ENCODE measurements at regions not wholly inside any gene's neighbourhood (a gene's known extent, or its start where the extent isn't known, plus 50 kb on each side); places are given as distances from the start of the nearest gene placed in this dataset.

- no peak overlapping the region for H3K4me3 ChIP-seq (ENCODE audit: low read length)
- DNase-seq (ENCODE audit: low read depth, low spot score) = no peak
These were observed 291.9 kb upstream of the GRM7 start for GRCh38 chr3:6568999-6569493.

- DNase-seq (ENCODE audit: low read depth, low spot score) = no peak
- H3K4me3 ChIP-seq (ENCODE audit: low read length) = no peak overlapping the region
These were observed 289.5 kb upstream of the GRM7 start for GRCh38 chr3:6571448-6571847.

DNA sequence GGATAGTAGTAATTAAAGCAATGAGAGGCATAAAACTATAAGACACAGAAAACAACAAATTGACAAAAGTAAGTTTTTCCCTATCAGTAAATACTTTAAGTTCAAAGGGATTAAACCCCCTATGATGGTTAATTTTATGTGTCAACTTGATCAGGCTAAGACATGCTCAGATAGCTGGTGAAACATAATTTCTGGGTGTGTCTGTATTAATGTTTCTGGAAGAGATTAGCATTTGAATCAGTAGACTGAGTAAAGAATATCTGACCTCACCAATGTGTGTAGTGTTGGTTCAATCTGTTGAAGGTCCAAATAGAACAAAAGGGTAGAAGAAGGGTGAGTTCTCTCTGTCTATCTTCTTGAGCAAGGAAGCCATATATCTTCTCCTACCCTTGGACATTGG is 283.3 kb upstream of the GRM7 start:
- H3K4me3 ChIP-seq (ENCODE audit: low read length) = no peak overlapping the region
- no peak for DNase-seq (ENCODE audit: low read depth, low spot score)

DNA sequence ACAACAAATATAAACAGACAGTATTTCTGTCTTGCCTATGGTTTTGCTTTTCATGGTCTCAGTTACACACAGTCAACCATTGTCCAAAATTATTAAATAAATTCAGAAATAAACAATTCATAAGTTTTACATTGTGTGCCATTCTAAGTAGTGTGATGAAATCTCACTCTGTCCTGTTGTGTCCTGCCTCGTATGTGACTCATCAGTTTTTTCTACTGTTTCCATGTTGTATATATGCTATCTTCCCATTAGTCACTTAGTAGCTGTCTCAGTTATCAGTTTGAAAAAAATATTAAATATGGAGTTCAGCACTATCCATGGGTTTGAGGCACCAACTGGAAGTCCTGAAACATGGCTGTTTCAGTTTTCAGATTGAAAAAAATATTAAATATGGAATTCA is 282.4 kb upstream of the GRM7 start:
- DNase-seq (ENCODE audit: low read depth, low spot score) = no peak
- no peak overlapping the region for H3K4me3 ChIP-seq (ENCODE audit: low read length)

- no peak overlapping the region for H3K4me3 ChIP-seq (ENCODE audit: low read length)
- DNase-seq (ENCODE audit: low read depth, low spot score) = no peak
These were observed 280.1 kb upstream of the GRM7 start for GRCh38 chr3:6580808-6581207.

GRCh38 chr3:6585360-6585759 is 275.6 kb upstream of the GRM7 start:
- no peak for DNase-seq (ENCODE audit: low read depth, low spot score)
- no peak overlapping the region for H3K4me3 ChIP-seq (ENCODE audit: low read length)

- no peak overlapping the region for H3K4me3 ChIP-seq (ENCODE audit: low read length)
- DNase-seq (ENCODE audit: low read depth, low spot score) = no peak
These were observed 260.7 kb upstream of the GRM7 start for GRCh38 chr3:6600237-6600636.

- H3K4me3 ChIP-seq (ENCODE audit: low read length) = no peak overlapping the region
- no peak for DNase-seq (ENCODE audit: low read depth, low spot score)
These were observed 259.5 kb upstream of the GRM7 start for GRCh38 chr3:6601374-6601773.

DNA sequence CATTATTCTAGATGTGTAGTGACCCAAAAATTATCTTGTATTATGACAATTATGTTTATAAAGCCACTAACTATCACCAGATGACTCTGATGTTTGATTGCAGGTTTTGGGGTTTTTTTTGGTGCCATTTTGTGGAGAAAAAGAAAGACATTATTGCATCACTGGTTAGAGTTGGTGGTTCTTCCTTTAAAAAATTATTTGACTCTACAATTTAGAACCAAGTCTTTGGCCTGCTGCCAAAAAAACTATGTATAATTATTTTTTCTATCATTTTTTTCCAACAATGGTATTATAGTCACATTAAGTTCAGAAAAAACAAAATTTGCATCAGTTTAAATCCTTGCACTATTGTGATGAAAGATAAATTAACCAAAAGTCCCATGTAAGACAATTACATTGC is 258.6 kb upstream of the GRM7 start:
- no peak overlapping the region for H3K4me3 ChIP-seq (ENCODE audit: low read length)
- no peak for DNase-seq (ENCODE audit: low read depth, low spot score)

DNA sequence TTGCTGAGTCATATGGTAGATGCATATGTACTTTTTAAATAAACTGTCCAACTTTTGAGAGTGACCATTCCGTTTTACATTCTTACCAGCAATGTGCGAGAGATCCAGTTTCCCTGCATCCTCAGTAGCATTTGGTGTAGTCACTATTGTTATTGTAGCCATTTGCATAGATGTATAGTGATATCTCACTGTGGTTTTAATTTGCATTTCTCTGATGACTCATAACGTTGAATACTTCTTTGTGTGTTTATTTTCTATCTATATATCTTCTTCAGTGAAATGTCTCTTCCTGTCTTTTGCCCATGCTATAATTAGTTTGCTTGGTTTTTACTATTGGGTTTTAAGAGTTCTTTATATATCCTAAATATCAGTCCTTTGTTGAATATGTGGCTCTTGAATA is 255.7 kb upstream of the GRM7 start:
- no peak overlapping the region for H3K4me3 ChIP-seq (ENCODE audit: low read length)
- DNase-seq (ENCODE audit: low read depth, low spot score) = no peak

- DNase-seq (ENCODE audit: low read depth, low spot score) = no peak
These were observed 252.1 kb upstream of the GRM7 start for GRCh38 chr3:6608843-6609242.

DNA sequence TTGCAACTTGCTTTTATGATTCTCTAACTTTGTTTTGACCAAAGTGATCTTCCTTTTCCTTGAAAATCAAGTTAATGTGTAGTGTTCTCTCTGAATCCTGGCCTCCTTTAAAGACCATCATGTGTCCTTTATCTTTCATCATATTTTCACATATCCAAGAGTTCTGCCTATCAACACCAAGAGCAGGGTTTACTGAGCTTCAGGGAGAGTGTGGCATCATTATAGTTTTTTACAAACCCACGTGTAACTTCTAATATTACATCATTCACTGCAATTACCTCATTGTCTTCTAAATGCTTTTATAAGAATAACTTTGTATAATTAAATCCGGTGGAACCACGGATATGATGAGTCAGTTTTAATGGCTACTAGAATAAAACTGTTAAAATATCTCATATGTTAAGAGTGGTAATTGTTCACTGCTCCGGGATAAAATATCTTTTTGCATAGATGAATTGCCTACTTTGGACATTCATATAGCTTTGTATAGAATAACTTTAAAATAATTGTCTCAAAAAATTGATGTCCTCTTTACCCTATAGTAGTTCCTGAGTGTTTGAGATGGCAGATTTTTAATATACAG is 248.8 kb upstream of the GRM7 start:
- no peak for DNase-seq (ENCODE audit: low read depth, low spot score)
- H3K4me3 ChIP-seq (ENCODE audit: low read length) = no peak overlapping the region

More at GRCh38 chr3:6608843-6609242, 252.1 kb upstream of the GRM7 start:
- no peak overlapping the region for H3K4me3 ChIP-seq (ENCODE audit: low read length)

GRCh38 chr3:6622260-6622659 is 238.7 kb upstream of the GRM7 start:
- no peak overlapping the region for H3K4me3 ChIP-seq (ENCODE audit: low read length)
- no peak for DNase-seq (ENCODE audit: low read depth, low spot score)

- no peak for DNase-seq (ENCODE audit: low read depth, low spot score)
- no peak overlapping the region for H3K4me3 ChIP-seq (ENCODE audit: low read length)
These were observed 238.2 kb upstream of the GRM7 start for GRCh38 chr3:6622712-6623111.

DNA sequence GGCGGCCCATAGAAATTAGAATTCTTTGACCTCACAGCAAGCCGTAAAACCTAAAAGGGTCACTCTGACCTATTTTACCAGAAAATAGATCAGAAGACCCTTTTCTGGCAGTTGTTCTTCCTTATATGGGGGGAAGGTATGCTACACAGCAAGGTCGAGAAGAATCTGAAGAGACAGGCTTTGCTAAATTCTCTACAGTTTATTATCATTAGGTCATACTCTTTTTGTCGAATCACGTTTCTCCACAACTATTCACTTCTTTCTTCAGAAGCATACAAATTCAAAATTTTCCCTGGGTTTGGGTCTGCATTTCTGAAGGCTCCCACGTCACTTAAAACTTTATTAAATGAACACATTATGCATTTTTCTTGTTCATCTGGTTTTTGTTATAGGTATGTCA is 229.5 kb upstream of the GRM7 start:
- DNase-seq (ENCODE audit: low read depth, low spot score) = no peak
- no peak overlapping the region for H3K4me3 ChIP-seq (ENCODE audit: low read length)

DNA sequence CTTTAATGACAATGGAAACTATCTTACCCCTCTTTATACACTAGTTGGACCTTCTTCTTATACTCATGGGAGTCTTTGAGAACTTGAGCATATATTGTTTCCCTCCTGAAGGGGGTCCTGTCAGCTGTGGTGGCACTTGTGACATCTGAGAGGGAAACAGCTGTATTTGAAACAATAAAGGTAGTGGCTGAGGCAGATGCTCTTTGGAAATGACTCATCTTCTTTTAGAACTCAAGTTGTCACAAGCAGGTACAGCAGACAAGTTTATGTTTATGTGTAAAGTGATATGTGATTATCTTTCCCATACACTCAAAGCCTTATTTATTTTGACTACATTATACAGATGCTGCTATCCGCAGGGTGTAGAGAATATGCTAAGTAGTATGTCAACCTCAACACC is 220.0 kb upstream of the GRM7 start:
- DNase-seq (ENCODE audit: low read depth, low spot score) = no peak
- H3K4me3 ChIP-seq (ENCODE audit: low read length) = no peak overlapping the region

- no peak for DNase-seq (ENCODE audit: low read depth, low spot score)
- no peak overlapping the region for H3K4me3 ChIP-seq (ENCODE audit: low read length)
These were observed 216.6 kb upstream of the GRM7 start for GRCh38 chr3:6644070-6644929.

DNA sequence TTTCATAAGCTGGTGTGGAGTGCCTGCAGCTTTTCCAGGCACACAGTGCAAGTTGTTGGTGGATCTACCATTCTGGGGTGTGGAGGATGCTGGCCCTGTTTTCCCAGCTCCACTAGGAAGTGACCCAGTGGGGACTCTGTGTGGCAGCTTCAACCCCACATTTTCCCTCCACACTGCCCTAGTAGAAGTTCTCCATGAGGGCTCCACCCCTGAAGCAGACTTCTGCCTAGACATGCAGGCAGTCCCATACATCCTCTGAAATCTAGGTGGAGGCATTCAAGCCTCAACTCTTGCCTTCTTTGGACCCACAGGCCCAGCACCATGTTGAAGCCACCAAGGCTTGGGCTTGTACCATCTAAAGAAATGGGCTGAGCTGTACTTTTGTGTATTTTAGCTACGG is 206.2 kb upstream of the GRM7 start:
- H3K4me3 ChIP-seq (ENCODE audit: low read length) = no peak overlapping the region
- no peak for DNase-seq (ENCODE audit: low read depth, low spot score)

DNA sequence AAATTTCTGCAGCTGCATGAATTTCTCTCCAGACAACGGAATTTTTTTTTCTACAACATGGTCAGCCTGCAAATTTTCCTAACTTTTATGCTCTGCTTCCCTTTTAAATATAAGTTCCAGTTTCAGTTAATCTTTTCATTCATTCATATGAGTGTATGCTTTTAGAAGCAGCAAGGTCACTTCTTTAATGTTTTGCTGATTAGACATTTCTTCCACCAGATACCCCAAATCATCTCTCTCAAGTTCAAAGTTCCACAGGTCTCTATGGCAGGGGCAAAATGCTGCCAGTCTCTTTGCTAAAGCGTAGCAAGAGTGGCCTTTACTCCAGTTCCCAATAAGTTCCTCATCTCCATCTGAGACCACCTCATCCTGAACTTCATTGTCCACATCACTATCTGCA is 205.6 kb upstream of the GRM7 start:
- no peak for DNase-seq (ENCODE audit: low read depth, low spot score)
- H3K4me3 ChIP-seq (ENCODE audit: low read length) = no peak overlapping the region

DNA sequence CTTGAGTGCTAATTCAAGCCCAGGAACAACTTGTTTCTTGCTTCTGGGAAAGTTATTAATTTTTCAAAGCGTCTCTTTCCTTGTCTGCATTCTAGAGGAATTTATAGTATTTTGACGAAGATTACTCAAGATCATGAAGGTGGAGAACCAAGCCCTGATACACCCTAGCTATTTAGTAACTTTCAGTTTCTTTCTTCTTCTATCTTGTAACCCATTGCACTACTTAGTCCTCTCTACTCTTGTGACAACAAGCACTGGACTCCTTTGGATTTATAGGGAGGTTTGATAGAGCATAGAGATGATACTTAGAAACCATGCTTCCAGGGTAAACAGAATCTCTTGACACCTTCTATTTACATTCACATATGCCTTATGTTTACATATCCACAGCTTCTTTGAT is 203.3 kb upstream of the GRM7 start:
- DNase-seq (ENCODE audit: low read depth, low spot score) = no peak
- H3K4me3 ChIP-seq (ENCODE audit: low read length) = no peak overlapping the region

DNA sequence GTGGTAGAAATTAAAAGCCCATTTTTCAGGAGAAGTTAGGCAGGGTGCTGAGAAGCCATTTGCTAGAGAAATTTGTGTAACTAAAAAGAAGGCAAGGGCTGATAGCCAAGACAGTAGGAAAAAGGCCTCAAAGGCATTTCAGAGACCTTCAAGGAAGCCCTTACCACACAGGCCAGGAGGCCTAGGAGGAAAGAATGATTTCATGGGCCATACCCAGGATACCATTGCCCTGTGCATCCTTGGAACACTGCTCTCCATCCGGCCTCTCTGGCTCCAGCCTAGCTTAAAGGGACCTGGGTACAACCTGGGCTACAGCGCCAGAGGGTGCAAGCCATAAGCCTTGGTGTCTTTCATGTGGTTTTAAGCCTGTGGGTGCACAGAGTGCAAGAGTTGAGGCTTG is 193.6 kb upstream of the GRM7 start:
- no peak for DNase-seq (ENCODE audit: low read depth, low spot score)
- H3K4me3 ChIP-seq (ENCODE audit: low read length) = no peak overlapping the region

Data from Jurkat, Clone E6-1 (cell line).